Activated B cell treated with CpG ODN at 0.5 μM for 24 hours (primary cell): ENCODE measurements at regions not wholly inside any gene's neighbourhood (a gene's known extent, or its start where the extent isn't known, plus 50 kb on each side); places are given as distances from the start of the nearest gene placed in this dataset.

ENCODE experiments used
- ATAC-seq: fragments of 200-7000 bp; cut with Tn5 transposase; one replicate; pipeline ENCODE4 v1.10.0; 2021; ENCODE audit warnings: low read depth, mild to moderate bottlenecking, moderate library complexity
- CTCF ChIA-PET: fragments of 350-600 bp; sonication (Branson Sonifier 250); formaldehyde crosslinking; loops from one replicate; lab custom pipeline; 2021; ENCODE audit warnings: antibody characterized with exemption; lab: Charles Lee
- POLR2A ChIA-PET: fragments of 350-600 bp; sonication (Branson Sonifier 250); formaldehyde crosslinking; loops from one replicate; lab custom pipeline; 2021; ENCODE audit warnings: antibody characterized with exemption; lab: Charles Lee
- DNase-seq: peaks from one replicate; pipeline ENCODE4 v3.0.0; 2022
- H3K27ac Mint-ChIP-seq: one replicate; pipeline ENCODE4 v1.8.0; 2020; ENCODE audit warnings: mixed read lengths
- H3K27me3 Mint-ChIP-seq: one replicate; pipeline ENCODE4 v1.8.0; 2021; ENCODE audit warnings: mixed read lengths
- H3K36me3 Mint-ChIP-seq: one replicate; pipeline ENCODE4 v1.8.0; 2021; ENCODE audit warnings: low read depth, mixed read lengths
- H3K4me1 Mint-ChIP-seq: one replicate; pipeline ENCODE4 v1.8.0; 2021; ENCODE audit warnings: mixed read lengths
- H3K4me3 Mint-ChIP-seq: one replicate; pipeline ENCODE4 v1.8.0; 2020; ENCODE audit warnings: mild to moderate bottlenecking, mixed read lengths
- H3K9me3 Mint-ChIP-seq: one replicate; pipeline ENCODE4 v1.8.0; 2020; ENCODE audit warnings: mixed read lengths
- CTCF ChIP-seq: fragments of 200-600 bp; IDR thresholded peaks from one replicate; pipeline ENCODE4 v1.8.0; 2022; ENCODE audit warnings: antibody characterized with exemption, mild to moderate bottlenecking
- intact Hi-C: fragments of 100-400 bp; cut with micrococcal nuclease; formaldehyde crosslinking; loops from one replicate; pipeline ENCODE4 v1.15.1; 2024

DNA sequence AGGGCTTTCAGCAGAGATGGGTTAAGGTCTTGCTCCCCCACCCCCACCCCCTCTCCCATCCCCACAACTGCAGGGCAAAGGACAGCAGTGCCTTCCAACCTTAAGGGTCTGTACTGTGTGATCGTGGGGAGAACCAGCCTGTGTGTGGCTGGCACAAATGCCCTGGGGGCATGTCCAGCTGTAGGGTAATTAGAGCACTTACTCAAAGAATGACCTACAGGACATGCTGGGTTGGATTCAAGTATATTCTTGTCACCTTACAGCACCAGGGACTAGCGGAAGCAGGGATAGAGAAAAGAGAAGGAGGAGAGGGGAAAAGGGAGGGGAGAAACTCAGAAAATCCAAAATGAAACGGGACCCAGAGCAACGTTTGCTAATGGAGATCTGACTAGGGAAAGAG lies 191.3 kb upstream of the GATB start:
- H3K27me3 Mint-ChIP-seq, result peaks cover 2% of the 10 kb centered on the region
- no peaks in the 10 kb centered on the region for H3K36me3 Mint-ChIP-seq
- TF ChIP-seq CTCF, result no peak
- no peak overlapping the region for H3K4me3 Mint-ChIP-seq
- intact Hi-C loops, result no loop called here
- ATAC-seq (no peak), DNase-seq (no peak)
- H3K27ac Mint-ChIP-seq, result no peak overlapping the region
- H3K4me1 Mint-ChIP-seq, result no peaks in the 10 kb centered on the region
- peaks cover 11% of the 10 kb centered on the region for H3K9me3 Mint-ChIP-seq
- ChIA-PET CTCF (no interaction called here), POLR2A (no interaction called here)

DNA sequence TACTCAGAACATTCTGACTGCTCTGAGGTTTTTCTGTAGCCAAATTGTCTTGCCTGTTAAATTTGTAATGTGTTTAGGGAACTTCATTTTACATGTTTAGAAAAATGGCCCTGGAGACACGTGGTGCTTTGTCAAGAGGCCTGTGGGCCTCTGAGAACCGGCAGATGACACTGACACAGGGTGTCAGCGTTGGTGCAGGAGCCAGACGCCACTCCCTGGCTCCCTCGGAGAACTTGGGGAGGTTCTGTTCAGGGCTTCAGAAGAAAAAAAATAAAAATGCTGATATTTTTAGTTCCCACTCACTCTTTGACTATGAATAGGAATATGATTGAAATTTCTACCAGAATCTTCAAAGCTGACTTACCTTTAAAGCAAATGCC lies 190.9 kb upstream of the GATB start:
- H3K27ac Mint-ChIP-seq, result no peak overlapping the region
- no peaks in the 10 kb centered on the region for H3K36me3 Mint-ChIP-seq
- ATAC-seq (no peak), DNase-seq (no peak)
- H3K4me1 Mint-ChIP-seq, result no peaks in the 10 kb centered on the region
- no peak for TF ChIP-seq CTCF
- ChIA-PET POLR2A (no interaction called here), CTCF (no interaction called here)
- intact Hi-C loops, result no loop called here
- H3K4me3 Mint-ChIP-seq, result no peak overlapping the region
- peaks cover 12% of the 10 kb centered on the region for H3K9me3 Mint-ChIP-seq
- peaks cover 2% of the 10 kb centered on the region for H3K27me3 Mint-ChIP-seq

DNA sequence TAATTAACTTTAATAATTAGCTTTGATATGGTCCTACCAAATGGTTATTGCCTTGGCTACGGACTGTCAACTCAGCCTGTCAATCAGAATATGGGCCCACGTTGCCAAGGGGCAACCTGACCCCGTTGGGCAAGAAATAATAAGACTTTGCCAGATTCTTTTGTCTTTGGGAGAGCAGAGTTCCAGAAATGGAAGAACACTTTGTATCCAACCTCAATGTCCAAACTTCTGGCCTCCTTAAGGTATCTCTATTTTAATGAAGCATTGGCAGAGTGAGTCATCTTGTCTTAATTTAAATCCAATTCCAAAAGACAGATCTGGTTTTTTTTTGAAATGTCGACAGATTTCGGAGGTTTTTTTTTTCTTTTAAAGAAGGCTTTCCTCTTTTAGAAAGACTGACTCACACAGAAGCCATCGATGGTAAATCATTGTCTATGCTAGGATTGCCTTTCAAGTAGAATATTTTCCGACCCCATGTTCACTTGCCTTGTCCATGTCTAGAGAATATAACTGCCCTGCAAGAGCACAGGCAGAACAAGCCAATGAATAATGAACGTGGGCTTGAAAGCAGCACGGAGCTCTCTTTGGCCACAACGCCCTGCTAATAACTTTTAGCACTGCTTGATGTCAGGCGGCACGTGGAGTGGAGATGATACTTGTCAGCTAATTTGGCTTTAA lies 190.3 kb upstream of the GATB start:
- Mint-ChIP-seq H3K9me3 (peaks cover 16% of the 10 kb centered on the region), H3K36me3 (peaks cover 3% of the 10 kb centered on the region), H3K4me1 (no peaks in the 10 kb centered on the region), H3K27me3 (peaks cover 2% of the 10 kb centered on the region), H3K4me3 (no peak overlapping the region), H3K27ac (no peak overlapping the region)
- ATAC-seq (no peak), DNase-seq (no peak)
- no peak for TF ChIP-seq CTCF
- ChIA-PET CTCF (no interaction called here), POLR2A (no interaction called here)
- intact Hi-C loops, result no loop called here

DNA sequence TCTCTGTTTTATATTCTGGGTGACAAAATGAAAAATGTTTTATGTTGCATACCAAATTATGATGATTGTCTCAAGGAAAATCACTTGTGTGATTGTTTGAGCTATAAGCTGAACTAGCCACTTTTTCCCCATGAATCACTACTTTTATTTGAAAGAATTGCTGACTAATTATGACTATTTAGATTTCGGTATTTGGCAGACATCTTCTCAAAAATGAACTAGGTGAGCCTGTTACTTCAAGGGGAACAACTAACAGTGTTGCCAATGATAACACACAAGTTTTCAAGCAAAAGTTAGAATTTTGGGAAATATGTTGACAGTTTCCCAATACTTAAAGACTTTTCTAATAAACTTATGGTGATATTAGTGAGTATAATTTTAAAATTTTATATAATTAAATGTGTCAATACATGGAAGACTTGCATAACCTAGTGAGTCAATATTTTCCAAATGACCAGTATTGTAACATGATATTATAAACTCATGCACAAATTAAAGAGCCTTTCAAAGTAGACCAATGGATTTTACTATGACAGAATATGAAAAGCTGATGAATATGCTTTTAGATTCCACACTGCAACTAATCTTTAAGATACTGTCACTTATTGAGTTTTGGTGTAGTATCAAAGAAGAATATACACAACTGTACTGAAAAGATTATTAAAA lies 187.7 kb upstream of the GATB start:
- H3K27me3 Mint-ChIP-seq, result peaks cover 1% of the 10 kb centered on the region
- H3K4me1 Mint-ChIP-seq, result no peaks in the 10 kb centered on the region
- no peak overlapping the region for H3K27ac Mint-ChIP-seq
- ChIA-PET CTCF (no interaction called here), POLR2A (no interaction called here)
- TF ChIP-seq CTCF, result no peak
- peaks cover 24% of the 10 kb centered on the region for H3K9me3 Mint-ChIP-seq
- intact Hi-C loops, result no loop called here
- ATAC-seq (no peak), DNase-seq (no peak)
- no peak overlapping the region for H3K4me3 Mint-ChIP-seq
- H3K36me3 Mint-ChIP-seq, result peaks cover 5% of the 10 kb centered on the region

- intact Hi-C loops, result no loop called here
- TF ChIP-seq CTCF, result no peak
- no peak for ATAC-seq
- ChIA-PET CTCF (no interaction called here), POLR2A (no interaction called here)
- Mint-ChIP-seq H3K27ac (no peak overlapping the region), H3K4me3 (no peak overlapping the region), H3K9me3 (peaks cover 24% of the 10 kb centered on the region), H3K36me3 (peaks cover 5% of the 10 kb centered on the region), H3K27me3 (peaks cover 1% of the 10 kb centered on the region), H3K4me1 (no peaks in the 10 kb centered on the region)
- no peak for DNase-seq
Observed at GRCh38 chr4:151946718-151947117, 185.9 kb upstream of the GATB start.
